Choroid plexus epithelial cell (primary cell): ENCODE measurements at regions not wholly inside any gene's neighbourhood (a gene's known extent, or its start where the extent isn't known, plus 50 kb on each side); places are given as distances from the start of the nearest gene placed in this dataset.

Source experiments
- DNase-seq: peaks from one replicate; pipeline ENCODE4 v3.0.0-alpha.2; 2010; ENCODE audit warnings: low read depth
- H3K4me3 ChIP-seq: 2 replicates; pipeline ENCODE4 v1.5.1; 2011; ENCODE audit warnings: low read depth, mild to moderate bottlenecking, control low read depth, low read length, moderate library complexity
- CTCF ChIP-seq: conservative IDR thresholded peaks from 2 replicates; pipeline ENCODE4 v1.5.1; 2011; ENCODE audit warnings: low read depth, mild to moderate bottlenecking, control low read depth, inconsistent platforms, low read length, moderate library complexity

DNA sequence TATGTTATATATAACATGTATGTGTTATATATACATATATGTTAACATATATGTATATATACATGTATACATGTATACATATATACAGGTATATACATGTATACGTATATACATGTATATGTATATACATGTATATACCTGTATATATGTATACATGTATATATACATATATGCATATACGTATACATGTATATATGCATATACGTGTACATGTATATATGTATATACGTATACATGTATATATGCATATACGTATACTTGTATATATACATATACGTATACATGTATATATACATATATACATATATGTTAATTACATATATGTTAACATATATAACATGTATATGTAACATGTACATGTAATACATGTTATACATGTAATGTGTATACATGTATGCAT is 1077.3 kb upstream of the ADGRL3 start:
- no peak overlapping the region for H3K4me3 ChIP-seq
- no peak for TF ChIP-seq CTCF
- no peak for DNase-seq

GRCh38 chr4:60128888-60129287 is 1071.2 kb upstream of the ADGRL3 start:
- no peak overlapping the region for H3K4me3 ChIP-seq
- no peak for DNase-seq
- TF ChIP-seq CTCF: no peak

GRCh38 chr4:60129740-60130139 is 1070.4 kb upstream of the ADGRL3 start:
- no peak overlapping the region for H3K4me3 ChIP-seq
- DNase-seq: peak; percentile 2
- no peak for TF ChIP-seq CTCF

- H3K4me3 ChIP-seq: no peak overlapping the region
- no peak for TF ChIP-seq CTCF
- DNase-seq: peak; percentile 28
Observed at GRCh38 chr4:60133375-60133774, 1066.8 kb upstream of the ADGRL3 start.

- H3K4me3 ChIP-seq: no peak overlapping the region
- TF ChIP-seq CTCF: no peak
- DNase-seq: peak; percentile 40
Observed at GRCh38 chr4:60134099-60134498, 1066.0 kb upstream of the ADGRL3 start.

- no peak for TF ChIP-seq CTCF
- DNase-seq: no peak
- H3K4me3 ChIP-seq: no peak overlapping the region
Observed at GRCh38 chr4:60155088-60155487, 1045.0 kb upstream of the ADGRL3 start.

- no peak for TF ChIP-seq CTCF
- DNase-seq: no peak
- H3K4me3 ChIP-seq: no peak overlapping the region
Observed at GRCh38 chr4:60173103-60173502, 1027.0 kb upstream of the ADGRL3 start.
